SK-N-MC (cell line): ENCODE measurements at regions not wholly inside any gene's neighbourhood (a gene's known extent, or its start where the extent isn't known, plus 50 kb on each side); places are given as distances from the start of the nearest gene placed in this dataset.

ENCODE experiments used
- EZH2 ChIP-seq: fragments of 200-600 bp; sonication (generic); IDR thresholded peaks from one replicate; pipeline ENCODE4 v1.6.1; 2017; ENCODE audit warnings: antibody characterized with exemption
- FOXP2 ChIP-seq: optimal IDR thresholded peaks from 2 replicates; pipeline ENCODE3; 2011; ENCODE audit warnings: mild to moderate bottlenecking, moderate library complexity; ENCODE audit not compliant: insufficient read depth; ENCODE audit errors: extremely low read length, control extremely low read depth
- POLR2AphosphoS5 ChIP-seq: IDR thresholded peaks from 2 replicates; pipeline ENCODE4 v1.6.1; 2012; ENCODE audit warnings: mild to moderate bottlenecking, low read depth, low read length, borderline replicate concordance

- TF ChIP-seq FOXP2 (no peak), EZH2 (no peak), POLR2AphosphoS5 (no peak)
These were observed 253.4 kb downstream of the TMA16 start for GRCh38 chr4:163747886-163748285.
